CD14-positive monocyte (primary cell): ENCODE measurements at regions not wholly inside any gene's neighbourhood (a gene's known extent, or its start where the extent isn't known, plus 50 kb on each side); places are given as distances from the start of the nearest gene placed in this dataset.
A peak's percentile ranks its signal among the peaks of the same experiment; 100 is the strongest.

Experiments
- DNase-seq, 3 donors: peaks; one replicate each; pipeline ENCODE4 v3.0.0-alpha.2; 2011 to 2022
- H2AFZ ChIP-seq: 2 replicates; pipeline ENCODE4 v1.6.0; 2012; ENCODE audit warnings: mild to moderate bottlenecking, low read depth, low read length, inconsistent platforms; ENCODE audit not compliant: insufficient read depth, poor library complexity, severe bottlenecking
- H3K27ac ChIP-seq, 2 donors: 1 replicate in 1 of 2; 2 replicates in 1 of 2; pipeline ENCODE4 v1.5.1; 2012 to 2013; ENCODE audit warnings: low read length in 2 of 2, control low read depth in 1 of 2, inconsistent platforms in 1 of 2, low read depth in 1 of 2, mild to moderate bottlenecking in 1 of 2
- H3K27me3 ChIP-seq, 2 donors: one replicate each; pipeline versions ENCODE4 v1.6.0 to v1.6.1; 2011 to 2013; ENCODE audit warnings: low read length in 2 of 2; ENCODE audit not compliant: control insufficient read depth in 2 of 2, insufficient read depth in 2 of 2
- H3K36me3 ChIP-seq, 2 donors: replicated peaks in 1 of 2; 1 replicate in 1 of 2; 2 replicates in 1 of 2; pipeline versions ENCODE4 v1.5.1 to v1.6.1; 2012 to 2013; ENCODE audit warnings: low read length in 2 of 2, control low read depth in 1 of 2, inconsistent platforms in 1 of 2, mild to moderate bottlenecking in 1 of 2; ENCODE audit not compliant: insufficient read depth in 2 of 2, control insufficient read depth in 1 of 2
- H3K4me1 ChIP-seq, 2 donors: 1 replicate in 1 of 2; 2 replicates in 1 of 2; pipeline versions ENCODE4 v1.5.1 to v1.6.1; 2012 to 2013; ENCODE audit warnings: low read length in 2 of 2, control low read depth in 1 of 2, inconsistent platforms in 1 of 2, mild to moderate bottlenecking in 1 of 2, moderate library complexity in 1 of 2; ENCODE audit not compliant: insufficient read depth in 2 of 2, control insufficient read depth in 1 of 2
- H3K4me2 ChIP-seq: replicated peaks from 2 replicates; pipeline ENCODE3; 2012; ENCODE audit warnings: low read length, moderate library complexity, mild to moderate bottlenecking; ENCODE audit not compliant: poor library complexity, severe bottlenecking; ENCODE audit errors: extremely low read depth
- H3K4me3 ChIP-seq, 3 experiments: fragments of 200-600 bp in 1 of 3; sonication (generic) in 1 of 3; replicated peaks in 1 of 3; 1 replicate in 2 of 3; 2 replicates in 1 of 3; pipeline ENCODE4 v1.5.1; 2011 to 2013; ENCODE audit warnings: low read length in 3 of 3, mild to moderate bottlenecking in 3 of 3, control low read depth in 2 of 3, low read depth in 2 of 3, inconsistent platforms in 1 of 3, moderate library complexity in 1 of 3
- H3K79me2 ChIP-seq: 2 replicates; pipeline ENCODE4 v1.6.0; 2012; ENCODE audit warnings: mild to moderate bottlenecking, control low read depth, inconsistent platforms, low read length, moderate library complexity; ENCODE audit not compliant: insufficient read depth
- H3K9ac ChIP-seq: 2 replicates; pipeline ENCODE4 v1.6.0; 2017; ENCODE audit warnings: low read length, mild to moderate bottlenecking; ENCODE audit not compliant: insufficient read depth, poor library complexity, severe bottlenecking
- H3K9me3 ChIP-seq, 2 donors: replicated peaks in 1 of 2; 1 replicate in 1 of 2; 2 replicates in 1 of 2; pipeline versions ENCODE4 v1.5.1 to v1.6.1; 2012 to 2013; ENCODE audit warnings: low read length in 2 of 2, control low read depth in 1 of 2; ENCODE audit not compliant: control insufficient read depth in 1 of 2, insufficient read depth in 1 of 2
- H4K20me1 ChIP-seq: 2 replicates; pipeline ENCODE4 v1.6.0; 2012; ENCODE audit warnings: mild to moderate bottlenecking, low read length, control low read depth, moderate library complexity; ENCODE audit not compliant: insufficient read depth
- H3K27ac Mint-ChIP-seq, 7 donors: one replicate each; pipeline ENCODE4 v1.8.0; 2020; ENCODE audit warnings: mild to moderate bottlenecking in 7 of 7, mixed read lengths in 7 of 7, moderate library complexity in 6 of 7, inconsistent platforms in 2 of 7
- H3K27me3 Mint-ChIP-seq, 3 donors: one replicate each; pipeline ENCODE4 v1.8.0; 2021 to 2022; ENCODE audit warnings: low read depth in 3 of 3, mild to moderate bottlenecking in 3 of 3, mixed read lengths in 3 of 3, moderate library complexity in 3 of 3, inconsistent platforms in 1 of 3
- H3K36me3 Mint-ChIP-seq, 2 donors: one replicate each; pipeline ENCODE4 v1.8.0; 2020; ENCODE audit warnings: mixed read lengths in 2 of 2, inconsistent platforms in 1 of 2, mild to moderate bottlenecking in 1 of 2
- H3K4me1 Mint-ChIP-seq: one replicate; pipeline ENCODE4 v1.8.0; 2020; ENCODE audit warnings: mild to moderate bottlenecking, mixed read lengths
- H3K4me3 Mint-ChIP-seq, 2 donors: one replicate each; pipeline ENCODE4 v1.8.0; 2020; ENCODE audit warnings: mild to moderate bottlenecking in 2 of 2, mixed read lengths in 2 of 2, moderate library complexity in 1 of 2
- H3K9me3 Mint-ChIP-seq, 7 donors: one replicate each; pipeline ENCODE4 v1.8.0; 2020 to 2022; ENCODE audit warnings: mixed read lengths in 7 of 7, mild to moderate bottlenecking in 6 of 7, moderate library complexity in 6 of 7, inconsistent platforms in 2 of 7
- WGBS: methylation state at CpG from one replicate; pipeline ENCODE4 v1.1.5; 2013; ENCODE audit warnings: missing lambda C conversion rate; ENCODE audit not compliant: insufficient coverage; 5-methylcytosine and 5-hydroxymethylcytosine counted together
- intact Hi-C, 2 donors: fragments of 100-400 bp; cut with micrococcal nuclease; formaldehyde crosslinking; loops; one replicate each; pipeline versions ENCODE4 v1.15.0 to v1.15.1; 2023
- TF ChIP-seq, protein P1 (sequence below): fragments of 200-600 bp; IDR thresholded peaks from one replicate; pipeline ENCODE4 v1.8.0; 2022; ENCODE audit warnings: antibody characterized with exemption, mild to moderate bottlenecking

DNA sequence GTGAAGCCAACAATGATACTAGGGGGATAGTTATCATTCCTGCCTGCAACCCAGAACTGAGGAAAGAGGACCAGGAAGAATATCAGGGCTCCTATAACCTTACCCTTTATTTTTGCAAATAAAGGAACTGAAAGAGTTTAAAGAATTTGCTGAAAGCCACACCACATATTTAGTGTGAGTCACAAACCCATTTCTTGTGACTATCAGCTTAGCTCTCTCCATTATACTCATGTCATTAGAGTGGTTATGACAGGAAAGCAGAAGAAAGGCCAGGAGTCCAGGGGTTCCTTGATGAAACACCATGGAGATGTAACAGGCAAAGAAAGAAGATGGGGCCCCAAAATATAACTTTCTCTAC, 141.1 kb upstream of the SAMSN1 start:
- Mint-ChIP-seq H3K27ac (peak overlapping the region; percentile 86 to 95 (median 92)), H3K36me3 (peaks cover 3 to 6% of the 10 kb centered on the region in 2 donors), H3K4me3 (no peak overlapping the region), H3K9me3 (peaks cover 0 to 6% (median 0%) of the 10 kb centered on the region in 7 donors), H3K27me3 (no peaks in the 10 kb centered on the region), H3K4me1 (peaks cover 78% of the 10 kb centered on the region)
- peak overlapping the region; percentile 62 for H3K4me2 ChIP-seq
- H3K79me2 ChIP-seq = no peaks in the 10 kb centered on the region
- peak; percentile 82 to 90 (median 90) for DNase-seq
- peak overlapping the region; percentile 80 to 91 for H3K27ac ChIP-seq
- peak overlapping the region in 1 of 3 experiments; percentile 43 for H3K4me3 ChIP-seq
- no peaks in the 10 kb centered on the region for H4K20me1 ChIP-seq
- no peaks in the 10 kb centered on the region for H3K27me3 ChIP-seq
- H3K9me3 ChIP-seq = no peaks in the 10 kb centered on the region
- TF ChIP-seq, protein P1, sequence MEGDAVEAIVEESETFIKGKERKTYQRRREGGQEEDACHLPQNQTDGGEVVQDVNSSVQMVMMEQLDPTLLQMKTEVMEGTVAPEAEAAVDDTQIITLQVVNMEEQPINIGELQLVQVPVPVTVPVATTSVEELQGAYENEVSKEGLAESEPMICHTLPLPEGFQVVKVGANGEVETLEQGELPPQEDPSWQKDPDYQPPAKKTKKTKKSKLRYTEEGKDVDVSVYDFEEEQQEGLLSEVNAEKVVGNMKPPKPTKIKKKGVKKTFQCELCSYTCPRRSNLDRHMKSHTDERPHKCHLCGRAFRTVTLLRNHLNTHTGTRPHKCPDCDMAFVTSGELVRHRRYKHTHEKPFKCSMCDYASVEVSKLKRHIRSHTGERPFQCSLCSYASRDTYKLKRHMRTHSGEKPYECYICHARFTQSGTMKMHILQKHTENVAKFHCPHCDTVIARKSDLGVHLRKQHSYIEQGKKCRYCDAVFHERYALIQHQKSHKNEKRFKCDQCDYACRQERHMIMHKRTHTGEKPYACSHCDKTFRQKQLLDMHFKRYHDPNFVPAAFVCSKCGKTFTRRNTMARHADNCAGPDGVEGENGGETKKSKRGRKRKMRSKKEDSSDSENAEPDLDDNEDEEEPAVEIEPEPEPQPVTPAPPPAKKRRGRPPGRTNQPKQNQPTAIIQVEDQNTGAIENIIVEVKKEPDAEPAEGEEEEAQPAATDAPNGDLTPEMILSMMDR = no peak
- no peak overlapping the region for H3K9ac ChIP-seq
- H2AFZ ChIP-seq = no peak overlapping the region
- intact Hi-C loops = loop anchor here in 1 of 2 donors (5.0 kb wide), 3 partner anchors 45 to 165 kb away; no protein-coding TSS in a partner anchor
- H3K4me1 ChIP-seq = peaks cover 75 to 83% of the 10 kb centered on the region in 2 donors
- no peaks in the 10 kb centered on the region for H3K36me3 ChIP-seq

GRCh38 chr21:14686466-14687267, 140.6 kb upstream of the SAMSN1 start:
- no peaks in the 10 kb centered on the region for H3K27me3 ChIP-seq
- H3K9me3 Mint-ChIP-seq = peaks cover 0 to 6% (median 0%) of the 10 kb centered on the region in 7 donors
- H4K20me1 ChIP-seq = no peaks in the 10 kb centered on the region
- H3K4me2 ChIP-seq = peak overlapping the region; percentile 62
- H2AFZ ChIP-seq = no peak overlapping the region
- peaks cover 77% of the 10 kb centered on the region for H3K4me1 Mint-ChIP-seq
- peak overlapping the region in 1 of 3 experiments; percentile 43 for H3K4me3 ChIP-seq
- TF ChIP-seq, protein P1 = no peak
- H3K4me1 ChIP-seq = peaks cover 73 to 83% of the 10 kb centered on the region in 2 donors
- peaks cover 3 to 6% of the 10 kb centered on the region in 2 donors for H3K36me3 Mint-ChIP-seq
- peak overlapping the region in 1 of 2 donors; percentile 43 for H3K4me3 Mint-ChIP-seq
- DNase-seq = peak; percentile 25 to 58 (median 30)
- no peak overlapping the region for H3K9ac ChIP-seq
- no peaks in the 10 kb centered on the region for H3K27me3 Mint-ChIP-seq
- no peaks in the 10 kb centered on the region for H3K36me3 ChIP-seq
- no peaks in the 10 kb centered on the region for H3K9me3 ChIP-seq
- intact Hi-C loops = loop anchor here in 1 of 2 donors (5.0 kb wide), 3 partner anchors 46 to 164 kb away; no protein-coding TSS in a partner anchor
- WGBS = no CpG with 5 or more reads among the region's 8 CpGs
- no peaks in the 10 kb centered on the region for H3K79me2 ChIP-seq
- peak overlapping the region; percentile 80 to 91 for H3K27ac ChIP-seq
- peak overlapping the region; percentile 86 to 95 (median 92) for H3K27ac Mint-ChIP-seq
